Keratinocyte (primary cell): ENCODE measurements at regions not wholly inside any gene's neighbourhood (a gene's known extent, or its start where the extent isn't known, plus 50 kb on each side); places are given as distances from the start of the nearest gene placed in this dataset.

ENCODE experiments used
- CTCF ChIP-seq, 3 experiments: IDR thresholded peaks in 1 of 3; conservative IDR thresholded peaks in 1 of 3; optimal IDR thresholded peaks in 1 of 3; 2 replicates in 2 of 3; 3 replicates in 1 of 3; pipeline versions ENCODE3 to v1.5.1; 2011; ENCODE audit warnings: low read length in 3 of 3, mild to moderate bottlenecking in 3 of 3, moderate library complexity in 2 of 3, control low read depth in 1 of 3, inconsistent platforms in 1 of 3; ENCODE audit not compliant: insufficient read depth in 2 of 3; ENCODE audit errors: extremely low read depth in 1 of 3
- EZH2 ChIP-seq: IDR thresholded peaks from one replicate; pipeline ENCODE4 v1.6.1; 2012; ENCODE audit warnings: inconsistent platforms, mild to moderate bottlenecking, low read length, moderate library complexity

GRCh38 chr6:85044361-85044760, 280.0 kb upstream of the TBX18 start:
- no peak for TF ChIP-seq CTCF (optimal IDR thresholded peaks at IDR 0.05 in 1 of 3, IDR thresholded peaks at IDR 0.05 in 1 of 3, conservative IDR thresholded peaks at IDR 0.05 in 1 of 3; ENCODE audit: extremely low read depth in 1 of 3, insufficient read depth in 2 of 3, low read length in 3 of 3)
- TF ChIP-seq EZH2 = no peak
